ENCODE measurements at regions not wholly inside any gene's neighbourhood (a gene's known extent, or its start where the extent isn't known, plus 50 kb on each side); places are given as distances from the start of the nearest gene placed in this dataset.

- TF ChIP-seq CTCF (IDR thresholded peaks at IDR 0.05; ENCODE audit: insufficient read depth, low read length, poor library complexity, severe bottlenecking), result no peak
- no peak for DNase-seq (ENCODE audit: extremely low read depth, insufficient read length)
- H3K4me3 ChIP-seq (replicated peaks; ENCODE audit: low read depth, low read length), result no peak overlapping the region
- no peaks in the 10 kb centered on the region for H3K27me3 ChIP-seq (replicated peaks; ENCODE audit: control insufficient read depth, insufficient read depth, low read length)
- H3K36me3 ChIP-seq (ENCODE audit: control insufficient read depth, insufficient read depth, low read length), result no peaks in the 10 kb centered on the region
Observed at GRCh38 chr20:24393903-24394302, 75.5 kb upstream of the SYNDIG1 start.

- DNase-seq (ENCODE audit: extremely low read depth, insufficient read length), result no peak
- peaks cover 2% of the 10 kb centered on the region for H3K27me3 ChIP-seq (replicated peaks; ENCODE audit: control insufficient read depth, insufficient read depth, low read length)
- H3K36me3 ChIP-seq (ENCODE audit: control insufficient read depth, insufficient read depth, low read length), result no peaks in the 10 kb centered on the region
- no peak overlapping the region for H3K4me3 ChIP-seq (replicated peaks; ENCODE audit: low read depth, low read length)
- no peak for TF ChIP-seq CTCF (IDR thresholded peaks at IDR 0.05; ENCODE audit: insufficient read depth, low read length, poor library complexity, severe bottlenecking)
Observed at GRCh38 chr20:24392612-24393011, 76.8 kb upstream of the SYNDIG1 start.

GRCh38 chr20:24389686-24390085, 79.7 kb upstream of the SYNDIG1 start:
- Histone ChIP-seq H3K36me3 (ENCODE audit: control insufficient read depth, insufficient read depth, low read length) (no peaks in the 10 kb centered on the region), H3K4me3 (replicated peaks; ENCODE audit: low read depth, low read length) (no peak overlapping the region), H3K27me3 (replicated peaks; ENCODE audit: control insufficient read depth, insufficient read depth, low read length) (peaks cover 2% of the 10 kb centered on the region)
- no peak for DNase-seq (ENCODE audit: extremely low read depth, insufficient read length)
- no peak for TF ChIP-seq CTCF (IDR thresholded peaks at IDR 0.05; ENCODE audit: insufficient read depth, low read length, poor library complexity, severe bottlenecking)

- no peak overlapping the region for H3K4me3 ChIP-seq (replicated peaks; ENCODE audit: low read depth, low read length)
- no peak for DNase-seq (ENCODE audit: extremely low read depth, insufficient read length)
- TF ChIP-seq CTCF (IDR thresholded peaks at IDR 0.05; ENCODE audit: insufficient read depth, low read length, poor library complexity, severe bottlenecking), result no peak
- H3K36me3 ChIP-seq (ENCODE audit: control insufficient read depth, insufficient read depth, low read length), result no peaks in the 10 kb centered on the region
- H3K27me3 ChIP-seq (replicated peaks; ENCODE audit: control insufficient read depth, insufficient read depth, low read length), result peaks cover 2% of the 10 kb centered on the region
Observed at GRCh38 chr20:24388828-24389380, 80.5 kb upstream of the SYNDIG1 start.

GRCh38 chr20:24385547-24385946, 83.9 kb upstream of the SYNDIG1 start:
- TF ChIP-seq CTCF (IDR thresholded peaks at IDR 0.05; ENCODE audit: insufficient read depth, low read length, poor library complexity, severe bottlenecking), result no peak
- DNase-seq (ENCODE audit: extremely low read depth, insufficient read length), result no peak
- H3K27me3 ChIP-seq (replicated peaks; ENCODE audit: control insufficient read depth, insufficient read depth, low read length), result peaks cover 2% of the 10 kb centered on the region

GRCh38 chr20:24384865-24385264, 84.6 kb upstream of the SYNDIG1 start:
- H3K4me3 ChIP-seq (replicated peaks; ENCODE audit: low read depth, low read length), result no peak overlapping the region
- H3K36me3 ChIP-seq (ENCODE audit: control insufficient read depth, insufficient read depth, low read length), result no peaks in the 10 kb centered on the region
- TF ChIP-seq CTCF (IDR thresholded peaks at IDR 0.05; ENCODE audit: insufficient read depth, low read length, poor library complexity, severe bottlenecking), result no peak
- DNase-seq (ENCODE audit: extremely low read depth, insufficient read length), result no peak
- H3K27me3 ChIP-seq (replicated peaks; ENCODE audit: control insufficient read depth, insufficient read depth, low read length), result peaks cover 2% of the 10 kb centered on the region

More at GRCh38 chr20:24385547-24385946, 83.9 kb upstream of the SYNDIG1 start:
- Histone ChIP-seq H3K4me3 (replicated peaks; ENCODE audit: low read depth, low read length) (no peak overlapping the region), H3K36me3 (ENCODE audit: control insufficient read depth, insufficient read depth, low read length) (no peaks in the 10 kb centered on the region)

Data from GM06990 (cell line).